ENCODE measurements at regions not wholly inside any gene's neighbourhood (a gene's known extent, or its start where the extent isn't known, plus 50 kb on each side); places are given as distances from the start of the nearest gene placed in this dataset.

DNA sequence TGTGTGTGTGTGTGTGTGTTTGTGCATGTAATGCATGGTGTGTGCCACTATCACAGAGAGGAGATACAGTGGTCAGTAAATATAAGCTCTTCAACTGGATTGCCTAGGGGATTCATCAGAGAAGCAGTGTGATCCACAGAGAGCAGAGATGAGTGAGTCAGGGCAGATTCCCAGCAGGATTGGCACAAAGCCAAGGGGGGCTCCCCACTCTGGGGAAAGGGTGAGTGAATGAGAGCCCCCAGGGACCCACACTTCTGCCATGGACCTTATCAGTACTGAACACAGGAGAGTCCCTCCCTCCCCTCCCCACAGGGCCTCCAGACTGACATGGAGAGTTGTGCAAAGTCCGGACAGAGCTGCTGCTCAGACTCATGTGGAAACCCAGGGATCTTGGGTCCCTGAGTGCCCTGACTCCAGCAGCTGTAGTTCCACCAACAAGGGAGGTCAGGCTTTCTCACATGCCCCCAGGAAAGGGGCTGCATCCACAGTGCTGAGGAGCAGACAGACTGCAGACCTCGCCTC, 748.8 kb downstream of the NR4A2 start:
- no peaks in the 10 kb centered on the region for H3K9me3 ChIP-seq (ENCODE audit: insufficient read depth in 2 of 2, low read depth in 1 of 2, low read length in 1 of 2)
- H3K4me2 ChIP-seq (ENCODE audit: insufficient read depth in 1 of 2, low read depth in 2 of 2, low read length in 2 of 2) = no peak overlapping the region
- H3K4me3 ChIP-seq (ENCODE audit: extremely low read depth in 1 of 4, insufficient read depth in 2 of 4, low read depth in 3 of 4, low read length in 4 of 4) = no peak overlapping the region
- H4K8ac ChIP-seq (ENCODE audit: extremely low read depth, insufficient read depth, low read length) = no peak overlapping the region
- no peaks in the 10 kb centered on the region for H3K36me3 ChIP-seq (ENCODE audit: control insufficient read depth in 2 of 4, insufficient read depth in 4 of 4, low read length in 3 of 4)
- H2BK5ac ChIP-seq (ENCODE audit: low read depth, low read length) = no peak overlapping the region
- H3K18ac ChIP-seq (ENCODE audit: extremely low read depth, low read length) = no peak overlapping the region
- no peak overlapping the region for H2BK20ac ChIP-seq (ENCODE audit: low read length)
- H2AK5ac ChIP-seq (ENCODE audit: low read depth, low read length) = no peak overlapping the region
- TF ChIP-seq CBX5 (IDR thresholded peaks at IDR 0.05; ENCODE audit: low read depth, low read length) (no peak), NRF1 (IDR thresholded peaks at IDR 0.05; ENCODE audit: low read depth, low read length) (no peak), BCL11A (IDR thresholded peaks at IDR 0.05; ENCODE audit: low read depth in 2 of 2, low read length in 2 of 2) (no peak), SRF (IDR thresholded peaks at IDR 0.05; ENCODE audit: low read depth, low read length) (no peak)
- no peaks in the 10 kb centered on the region for H4K20me1 ChIP-seq (replicated peaks in 1 of 2; ENCODE audit: control insufficient read depth in 1 of 2, insufficient read depth in 2 of 2, low read length in 2 of 2)
- no peak overlapping the region for H3K23ac ChIP-seq (ENCODE audit: insufficient read length)
- WGBS, 2 experiments (ENCODE audit: extremely low coverage in 1 of 2, insufficient coverage in 1 of 2, insufficient read length in 1 of 2, insufficient replicate concordance in 2 of 2, low coverage in 1 of 2, low lambda C conversion rate in 2 of 2, missing lambda C conversion rate in 1 of 2) = 58% methylated on average over 2 of the region's 2 CpGs; no CpG with 5 or more reads in 1 of the 2 experiments
- no peak overlapping the region for H4K91ac ChIP-seq (replicated peaks; ENCODE audit: insufficient read length, low read length)
- no peak overlapping the region for H2BK120ac ChIP-seq (replicated peaks; ENCODE audit: low read depth, low read length)
- no peaks in the 10 kb centered on the region for H3K27me3 ChIP-seq (replicated peaks in 1 of 4; ENCODE audit: control insufficient read depth in 3 of 4, extremely low read depth in 1 of 4, insufficient read depth in 3 of 4, low read length in 3 of 4)
- no peaks in the 10 kb centered on the region for H3K79me1 ChIP-seq (ENCODE audit: low read depth, low read length)
- H3K27ac ChIP-seq (ENCODE audit: low read depth, low read length) = no peak overlapping the region
- H3K14ac ChIP-seq (ENCODE audit: insufficient read length) = no peak overlapping the region
- no peak overlapping the region for H3K9ac ChIP-seq (replicated peaks in 1 of 4; ENCODE audit: extremely low read depth in 1 of 4, low read depth in 3 of 4, low read length in 3 of 4)
- no peaks in the 10 kb centered on the region for H3K4me1 ChIP-seq (replicated peaks in 1 of 4; ENCODE audit: control insufficient read depth in 3 of 4, insufficient read depth in 4 of 4, low read length in 3 of 4)
- no peaks in the 10 kb centered on the region for H3K79me2 ChIP-seq (ENCODE audit: control insufficient read depth in 1 of 2, insufficient read depth in 2 of 2, low read length in 2 of 2)
- H2BK15ac ChIP-seq (ENCODE audit: low read length) = no peak overlapping the region
- no peak overlapping the region for H2AFZ ChIP-seq (ENCODE audit: low read length)
- H4K5ac ChIP-seq (ENCODE audit: insufficient read length, low read depth, low read length) = no peak overlapping the region
- DNase-seq (ENCODE audit: low read depth in 1 of 2, low spot score in 2 of 2) (no peak), FAIRE-seq (no peak)
- H2BK12ac ChIP-seq (ENCODE audit: low read depth, low read length) = no peak overlapping the region
- CTCF ChIA-PET (ENCODE audit: partially characterized antibody) = interaction anchor here (0.6 to 0.9 kb wide), 2 partner anchors 14 to 34 kb away, joined by 3 read pairs; no protein-coding TSS in a partner anchor
- H3K56ac ChIP-seq (replicated peaks; ENCODE audit: insufficient read length, low read depth, low read length) = no peak overlapping the region
- peaks cover 2% of the 10 kb centered on the region; the same call in 1 of the 2 replicates for H3K23me2 ChIP-seq (ENCODE audit: low read depth, low read length)
- POLR2A ChIA-PET (ENCODE audit: partially characterized antibody) = no interaction called here
- no peak overlapping the region for H3K4ac ChIP-seq (replicated peaks; ENCODE audit: insufficient read length, low read depth, low read length)

Data from H1 (cell line).